Activated CD4-positive, alpha-beta T cell treated with anti-CD3 and anti-CD28 coated beads for 36 hours (primary cell): ENCODE measurements at regions not wholly inside any gene's neighbourhood (a gene's known extent, or its start where the extent isn't known, plus 50 kb on each side); places are given as distances from the start of the nearest gene placed in this dataset.

ENCODE experiments used
- ATAC-seq: fragments of 200-7000 bp; cut with Tn5 transposase; one replicate; pipeline ENCODE4 v1.10.0; 2021; ENCODE audit warnings: mild to moderate bottlenecking, moderate library complexity
- CTCF ChIA-PET: fragments of 350-600 bp; sonication (Branson Sonifier 250); formaldehyde crosslinking; loops from one replicate; lab custom pipeline; 2021; ENCODE audit warnings: antibody characterized with exemption; lab: Charles Lee
- POLR2A ChIA-PET: fragments of 350-600 bp; sonication (Branson Sonifier 250); formaldehyde crosslinking; loops from one replicate; lab custom pipeline; 2021; ENCODE audit warnings: antibody characterized with exemption, inconsistent platforms; lab: Charles Lee
- DNase-seq: peaks from one replicate; pipeline ENCODE4 v3.0.0-alpha.2; 2020
- H3K27ac Mint-ChIP-seq: one replicate; pipeline ENCODE4 v1.8.0; 2021; ENCODE audit warnings: mixed read lengths
- H3K27me3 Mint-ChIP-seq: one replicate; pipeline ENCODE4 v1.8.0; 2021; ENCODE audit warnings: mixed read lengths
- H3K36me3 Mint-ChIP-seq: one replicate; pipeline ENCODE4 v1.8.0; 2021; ENCODE audit warnings: low read depth, mixed read lengths
- H3K4me1 Mint-ChIP-seq: one replicate; pipeline ENCODE4 v1.8.0; 2021; ENCODE audit warnings: mixed read lengths
- H3K4me3 Mint-ChIP-seq: one replicate; pipeline ENCODE4 v1.8.0; 2021; ENCODE audit warnings: mild to moderate bottlenecking, moderate library complexity, mixed read lengths
- H3K9me3 Mint-ChIP-seq: one replicate; pipeline ENCODE4 v1.8.0; 2021; ENCODE audit warnings: low read depth, mixed read lengths
- intact Hi-C, 2 experiments: fragments of 100-400 bp; cut with DNase I in 1 of 2; cut with micrococcal nuclease in 1 of 2; formaldehyde crosslinking; loops; one replicate each; pipeline versions ENCODE4 v1.14.2 to v1.15.1; 2022 to 2024; cut with DNase I, micrococcal nuclease

DNA sequence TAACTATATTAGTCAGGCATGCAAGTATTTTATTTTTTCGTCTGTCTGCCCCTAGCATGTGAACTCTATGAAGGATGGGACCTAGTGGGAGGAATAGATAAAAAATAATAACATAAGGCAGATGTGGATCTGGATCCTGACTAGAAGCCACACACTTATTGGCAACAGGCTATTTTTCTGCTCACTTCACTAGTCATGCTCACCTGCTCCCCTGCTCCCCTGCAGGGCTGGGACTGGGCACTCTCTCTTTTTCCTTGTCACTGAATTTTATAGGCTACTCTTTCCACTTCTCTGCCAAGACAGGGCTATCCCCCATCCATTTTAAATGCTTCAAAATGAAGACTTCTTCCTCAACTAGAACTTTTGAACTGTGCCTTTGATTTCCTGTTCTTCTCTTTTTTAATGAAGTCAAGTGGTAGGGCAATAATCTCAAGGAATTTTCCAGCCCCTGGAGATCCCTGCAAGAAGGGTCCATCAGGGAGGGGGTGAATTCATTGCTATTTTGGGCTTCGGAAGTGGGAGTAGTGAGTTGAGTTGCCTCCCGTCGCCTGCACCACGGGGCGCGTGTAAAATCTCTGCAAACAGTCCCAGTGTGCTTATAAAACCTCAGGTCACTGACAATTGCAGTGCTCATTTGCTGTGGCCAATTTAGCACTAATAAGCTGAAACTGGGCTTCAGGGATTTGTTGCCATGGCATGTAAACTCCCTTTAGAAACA is 156.7 kb upstream of the NPVF start:
- CTCF ChIA-PET: interaction anchor here (1.1 to 2.0 kb wide), 3 partner anchors 18 to 126 kb away, joined by 3 to 10 read pairs (median 6); no protein-coding TSS in a partner anchor

DNA sequence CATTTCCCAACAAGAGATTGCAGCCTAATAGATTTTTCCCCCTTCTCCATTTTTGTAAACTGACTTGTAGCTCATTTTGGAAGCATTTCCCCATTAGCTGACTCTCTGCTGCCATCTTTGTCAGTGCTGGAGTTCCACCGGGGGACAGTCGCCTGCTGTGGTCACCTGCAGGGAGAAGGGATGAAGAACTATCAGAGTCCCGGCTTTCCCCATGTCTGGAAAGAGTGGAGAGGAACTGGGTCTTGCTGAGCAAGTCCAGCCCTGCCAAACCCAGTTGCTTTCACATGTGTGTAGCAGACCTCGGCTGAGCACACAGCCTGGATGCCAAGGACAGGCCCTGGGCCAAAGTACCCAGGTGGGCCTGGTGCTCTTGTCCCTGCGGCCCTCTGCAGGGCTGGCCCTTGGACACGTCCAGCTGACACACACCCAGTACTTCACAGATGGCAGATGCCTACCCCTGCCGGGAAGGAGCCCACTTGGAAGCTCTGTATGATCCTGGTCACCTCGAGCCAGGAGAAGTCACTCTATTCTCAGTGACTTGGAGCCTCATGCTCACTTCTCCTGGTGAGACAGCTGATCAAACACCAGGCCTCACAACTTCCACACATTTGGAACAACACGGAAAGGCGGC is 157.3 kb upstream of the NPVF start:
- ATAC-seq (no peak), DNase-seq (no peak)
- Mint-ChIP-seq H3K4me3 (no peak overlapping the region), H3K9me3 (no peaks in the 10 kb centered on the region), H3K4me1 (no peaks in the 10 kb centered on the region), H3K27me3 (no peaks in the 10 kb centered on the region), H3K27ac (no peak overlapping the region), H3K36me3 (no peaks in the 10 kb centered on the region)
- intact Hi-C loops: no loop called here
- ChIA-PET POLR2A (no interaction called here), CTCF (interaction anchor here (1.1 to 2.1 kb wide), 3 partner anchors 19 to 180 kb away, joined by 3 to 7 read pairs (median 6); no protein-coding TSS in a partner anchor)

More for the DNA sequence above, 156.7 kb upstream of the NPVF start:
- ATAC-seq (no peak), DNase-seq (no peak)
- H3K36me3 Mint-ChIP-seq: no peaks in the 10 kb centered on the region
- no peaks in the 10 kb centered on the region for H3K4me1 Mint-ChIP-seq
- intact Hi-C loops: no loop called here
- no peak overlapping the region for H3K4me3 Mint-ChIP-seq
- no peaks in the 10 kb centered on the region for H3K27me3 Mint-ChIP-seq
- no peaks in the 10 kb centered on the region for H3K9me3 Mint-ChIP-seq
- POLR2A ChIA-PET: no interaction called here
- H3K27ac Mint-ChIP-seq: no peak overlapping the region

DNA sequence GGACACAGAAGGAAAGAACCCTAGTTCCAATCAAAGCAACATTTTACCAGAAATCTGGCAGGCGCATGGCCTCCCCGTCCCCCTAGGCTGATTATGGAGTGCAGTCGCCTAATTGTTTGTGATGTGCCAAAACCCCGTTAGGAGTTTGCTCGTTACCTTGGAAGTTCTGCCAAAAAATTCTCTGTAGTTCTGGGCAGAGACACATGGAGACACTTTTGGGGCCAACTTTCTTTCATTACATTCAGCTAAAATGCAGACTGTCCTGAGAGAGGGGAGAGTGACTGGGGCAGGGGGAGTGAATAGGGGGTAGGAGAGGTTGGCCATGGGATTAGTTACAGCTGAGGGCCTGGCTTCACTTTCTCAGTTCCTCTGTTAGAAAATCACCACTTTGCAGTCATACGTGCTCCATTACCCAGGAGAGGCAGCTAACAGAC is 158.0 kb upstream of the NPVF start:
- Mint-ChIP-seq H3K27ac (no peak overlapping the region), H3K9me3 (no peaks in the 10 kb centered on the region), H3K36me3 (no peaks in the 10 kb centered on the region), H3K4me1 (no peaks in the 10 kb centered on the region), H3K27me3 (no peaks in the 10 kb centered on the region), H3K4me3 (no peak overlapping the region)
- DNase-seq: no peak
- intact Hi-C loops: no loop called here
- ATAC-seq: no peak
- CTCF ChIA-PET: interaction anchor here (1.1 to 2.1 kb wide), 4 partner anchors 20 to 179 kb away, joined by 3 to 7 read pairs (median 5); no protein-coding TSS in a partner anchor
- POLR2A ChIA-PET: no interaction called here

DNA sequence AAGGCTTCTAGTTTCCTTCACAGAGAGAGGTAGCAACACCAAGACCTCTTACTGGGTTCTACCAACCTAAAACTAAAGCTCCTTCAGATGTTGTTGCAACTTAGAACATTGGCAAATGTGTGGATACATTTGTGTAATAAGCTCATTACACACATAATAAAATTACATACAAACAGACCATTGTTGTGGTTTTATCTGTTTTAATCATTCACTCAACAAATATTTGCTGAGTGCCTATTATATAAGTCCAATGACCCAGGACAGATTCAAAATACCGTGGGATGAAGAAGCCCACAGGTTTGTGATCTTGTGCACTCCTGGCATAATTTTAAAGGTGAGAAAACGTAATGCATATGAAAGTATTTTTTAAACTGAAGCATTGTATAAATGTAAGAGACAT is 160.4 kb upstream of the NPVF start:
- H3K4me3 Mint-ChIP-seq: no peak overlapping the region
- POLR2A ChIA-PET: no interaction called here
- H3K4me1 Mint-ChIP-seq: no peaks in the 10 kb centered on the region
- no peaks in the 10 kb centered on the region for H3K9me3 Mint-ChIP-seq
- H3K27me3 Mint-ChIP-seq: no peaks in the 10 kb centered on the region
- H3K27ac Mint-ChIP-seq: no peak overlapping the region
- CTCF ChIA-PET: interaction anchor here (1.2 to 8.8 kb wide), 4 partner anchors 10 to 179 kb away, joined by 3 to 103 read pairs (median 20); no protein-coding TSS in a partner anchor
- no peaks in the 10 kb centered on the region for H3K36me3 Mint-ChIP-seq
- DNase-seq: no peak
- ATAC-seq: no peak
- intact Hi-C loops: loop anchor here (1.0 kb wide), 2 partner anchors 129 to 178 kb away; no protein-coding TSS in a partner anchor

DNA sequence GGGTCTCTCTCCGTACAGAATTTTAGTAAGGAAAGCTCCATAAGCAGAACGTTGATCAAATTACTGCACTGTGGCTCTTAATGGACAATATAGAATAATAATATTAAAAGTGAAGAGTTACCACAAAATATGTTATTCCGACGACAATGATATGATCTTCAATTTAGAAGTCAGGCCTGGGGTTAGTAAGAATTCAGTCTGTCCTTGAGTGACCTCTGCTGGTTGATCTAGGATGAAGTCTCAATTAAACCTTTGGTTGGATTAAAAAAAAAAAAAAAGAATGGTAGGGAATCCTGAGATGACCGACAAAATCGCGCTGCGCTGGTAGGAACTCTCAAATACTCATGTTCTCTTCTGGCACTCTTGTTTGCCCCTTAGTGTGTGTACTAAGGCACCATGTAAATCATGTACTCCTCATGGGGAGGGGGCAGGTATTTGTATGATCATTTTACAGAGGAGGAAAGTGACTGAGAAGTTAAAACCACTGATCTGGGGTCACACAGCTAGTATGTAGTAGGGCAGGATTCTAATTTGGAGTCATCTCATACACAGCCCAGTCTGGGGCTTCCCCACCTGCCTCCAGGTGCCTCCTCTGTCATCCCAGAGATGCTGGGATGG is 161.3 kb upstream of the NPVF start:
- Mint-ChIP-seq H3K27ac (no peak overlapping the region), H3K36me3 (no peaks in the 10 kb centered on the region), H3K4me1 (no peaks in the 10 kb centered on the region), H3K4me3 (no peak overlapping the region), H3K27me3 (no peaks in the 10 kb centered on the region), H3K9me3 (no peaks in the 10 kb centered on the region)
- DNase-seq (peak; percentile 19), ATAC-seq (no peak)
- intact Hi-C loops: loop anchor here (1.0 to 2.0 kb wide), 3 partner anchors 130 to 467 kb away; no protein-coding TSS in a partner anchor
- POLR2A ChIA-PET: no interaction called here
- CTCF ChIA-PET: interaction anchor here (0.6 to 8.8 kb wide), 6 partner anchors 8 to 178 kb away, joined by 3 to 103 read pairs (median 6); no protein-coding TSS in a partner anchor

DNA sequence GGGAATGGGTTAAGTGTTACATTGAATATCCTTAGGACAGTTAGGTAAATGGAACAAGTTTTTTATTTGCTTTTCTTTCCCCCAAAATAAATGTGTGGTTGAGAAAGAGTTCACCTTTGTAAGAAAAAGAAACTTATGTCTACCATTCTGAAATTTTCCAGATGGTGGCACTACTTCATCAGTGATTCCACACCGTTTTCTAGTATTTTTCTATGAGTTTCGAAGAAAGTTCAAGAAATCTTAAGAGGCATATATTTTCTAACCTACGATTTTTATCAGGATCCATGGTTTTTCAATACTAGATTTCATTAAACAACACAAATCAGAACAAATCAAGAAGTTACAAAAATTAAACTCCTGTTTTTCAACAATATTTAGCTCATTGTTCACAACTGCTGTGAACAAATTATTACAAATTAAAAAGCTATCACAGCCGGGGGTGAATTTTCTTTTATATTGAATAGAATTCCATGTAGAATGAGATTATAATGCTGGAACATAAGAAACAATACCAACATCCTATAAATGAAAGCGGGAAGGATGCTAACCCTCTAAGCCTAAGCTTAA is 163.1 kb upstream of the NPVF start:
- no peaks in the 10 kb centered on the region for H3K9me3 Mint-ChIP-seq
- peaks cover 2% of the 10 kb centered on the region for H3K27me3 Mint-ChIP-seq
- DNase-seq (no peak), ATAC-seq (no peak)
- H3K27ac Mint-ChIP-seq: no peak overlapping the region
- CTCF ChIA-PET: interaction anchor here (0.6 to 8.8 kb wide), 17 partner anchors 8 to 183 kb away, joined by 3 to 103 read pairs (median 3); no protein-coding TSS in a partner anchor
- intact Hi-C loops: loop anchor here (1.0 to 2.0 kb wide), 2 partner anchors 175 to 465 kb away; no protein-coding TSS in a partner anchor
- POLR2A ChIA-PET: interaction anchor here (1.2 kb wide), 1 partner anchor 69 kb away, joined by 3 read pairs; no protein-coding TSS in a partner anchor
- H3K36me3 Mint-ChIP-seq: no peaks in the 10 kb centered on the region
- H3K4me3 Mint-ChIP-seq: no peak overlapping the region
- H3K4me1 Mint-ChIP-seq: peaks cover 1% of the 10 kb centered on the region

DNA sequence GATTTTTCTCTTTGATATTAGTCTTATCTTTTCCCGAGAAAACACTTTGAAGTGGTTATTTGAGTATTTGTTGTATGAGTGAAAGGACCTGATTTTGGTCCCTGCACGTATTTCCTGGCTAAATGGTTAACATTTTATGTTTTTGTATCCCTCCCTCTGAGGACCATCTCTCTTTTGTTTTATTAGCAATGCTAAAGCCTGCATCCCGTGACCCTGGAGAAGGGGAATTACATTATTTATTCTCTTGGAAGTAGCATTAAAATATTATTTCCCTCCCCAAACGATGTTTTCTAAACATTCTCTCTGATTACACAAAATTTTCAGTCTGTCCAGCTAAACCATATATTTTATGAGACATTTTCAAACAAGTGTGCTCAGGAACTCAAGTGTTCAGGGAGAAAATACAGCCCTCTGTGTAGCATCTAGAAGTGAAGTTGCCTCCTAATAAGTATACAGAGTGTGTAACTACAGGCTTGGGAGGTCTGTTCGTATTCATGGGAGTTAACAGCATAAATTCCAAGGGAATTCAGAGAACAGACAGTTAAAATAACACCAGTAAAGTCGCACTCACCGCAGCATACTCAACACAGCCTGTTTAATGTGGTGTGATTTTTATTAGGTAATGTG is 163.8 kb upstream of the NPVF start:
- Mint-ChIP-seq H3K4me1 (peaks cover 2% of the 10 kb centered on the region), H3K4me3 (no peak overlapping the region), H3K9me3 (no peaks in the 10 kb centered on the region), H3K27ac (no peak overlapping the region), H3K27me3 (peaks cover 2% of the 10 kb centered on the region), H3K36me3 (no peaks in the 10 kb centered on the region)
- ChIA-PET CTCF (interaction anchor here (0.7 to 8.8 kb wide), 14 partner anchors 8 to 182 kb away, joined by 3 to 103 read pairs (median 4); no protein-coding TSS in a partner anchor), POLR2A (no interaction called here)
- intact Hi-C loops: loop anchor here (1.0 to 2.0 kb wide), 3 partner anchors 174 to 465 kb away; no protein-coding TSS in a partner anchor
- ATAC-seq (no peak), DNase-seq (no peak)

DNA sequence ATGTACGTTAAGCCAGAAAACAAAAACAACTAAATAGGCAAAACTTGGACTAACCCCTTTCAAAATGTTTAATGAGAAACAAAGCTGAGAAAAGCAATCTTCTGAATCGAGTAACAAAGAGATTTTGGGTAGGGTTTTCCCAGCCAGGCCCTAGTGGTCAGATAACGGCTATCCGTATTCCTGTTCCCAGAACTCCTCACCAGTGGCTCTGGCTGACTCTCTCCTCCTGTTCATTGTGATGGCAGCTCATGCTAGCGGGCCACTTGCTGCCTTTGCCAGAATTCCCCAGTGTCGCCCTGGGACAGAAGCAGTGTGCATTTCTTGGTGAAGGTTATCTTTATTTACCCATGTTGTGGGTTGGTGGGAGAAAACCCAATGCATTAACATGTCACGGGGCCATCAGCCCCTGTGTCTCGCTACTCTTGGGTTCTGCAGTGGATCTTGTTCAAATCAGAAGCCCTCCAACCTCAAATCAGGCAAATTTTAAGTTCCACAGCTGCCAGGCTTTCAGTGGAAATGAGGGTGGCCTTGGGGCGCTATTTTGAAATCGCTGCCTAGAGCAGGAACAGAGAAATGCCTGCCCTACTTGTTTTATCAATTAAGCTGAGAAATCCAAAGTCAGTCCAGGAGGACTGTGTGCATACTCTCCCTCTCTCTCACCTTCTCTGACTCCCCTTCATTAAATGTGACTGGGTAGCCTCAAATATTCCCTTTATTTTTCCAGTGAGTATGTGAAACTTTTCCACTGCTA is 164.5 kb upstream of the NPVF start:
- Mint-ChIP-seq H3K27ac (no peak overlapping the region), H3K4me1 (peaks cover 2% of the 10 kb centered on the region), H3K36me3 (no peaks in the 10 kb centered on the region), H3K4me3 (no peak overlapping the region), H3K27me3 (peaks cover 2% of the 10 kb centered on the region), H3K9me3 (no peaks in the 10 kb centered on the region)
- ATAC-seq: no peak
- ChIA-PET POLR2A (no interaction called here), CTCF (interaction anchor here (0.8 to 8.8 kb wide), 4 partner anchors 12 to 459 kb away, joined by 3 to 103 read pairs (median 4); no protein-coding TSS in a partner anchor)
- intact Hi-C loops: loop anchor here in 1 of 2 experiments (1.0 kb wide), 1 partner anchor 459 kb away; no protein-coding TSS in a partner anchor
- DNase-seq: no peak

DNA sequence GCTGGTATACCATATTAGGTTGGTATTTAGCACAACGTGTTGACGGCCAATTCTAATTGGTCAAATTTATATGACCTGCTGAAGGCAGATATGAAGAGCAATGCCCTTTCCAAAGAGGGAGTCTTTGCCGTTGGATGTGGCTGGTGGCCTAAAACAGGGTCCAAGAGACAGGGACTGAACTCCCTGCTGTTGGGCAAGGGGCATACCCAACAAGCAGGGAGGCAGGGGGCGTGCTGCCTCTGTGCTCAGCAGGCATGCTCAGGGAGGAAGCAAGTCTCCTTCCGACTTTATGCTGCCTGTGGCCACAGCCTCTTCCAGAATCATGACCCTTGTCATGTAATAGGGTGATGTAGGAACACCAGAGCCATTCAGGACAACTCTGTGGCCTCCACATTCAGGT is 167.7 kb upstream of the NPVF start:
- Mint-ChIP-seq H3K4me1 (peaks cover 2% of the 10 kb centered on the region), H3K27ac (no peak overlapping the region), H3K4me3 (no peak overlapping the region), H3K36me3 (no peaks in the 10 kb centered on the region), H3K27me3 (peaks cover 4% of the 10 kb centered on the region), H3K9me3 (no peaks in the 10 kb centered on the region)
- CTCF ChIA-PET: interaction anchor here (1.7 to 8.8 kb wide), 3 partner anchors 136 to 172 kb away, joined by 6 to 103 read pairs (median 7); no protein-coding TSS in a partner anchor
- intact Hi-C loops: no loop called here
- DNase-seq (no peak), ATAC-seq (no peak)
- POLR2A ChIA-PET: no interaction called here

DNA sequence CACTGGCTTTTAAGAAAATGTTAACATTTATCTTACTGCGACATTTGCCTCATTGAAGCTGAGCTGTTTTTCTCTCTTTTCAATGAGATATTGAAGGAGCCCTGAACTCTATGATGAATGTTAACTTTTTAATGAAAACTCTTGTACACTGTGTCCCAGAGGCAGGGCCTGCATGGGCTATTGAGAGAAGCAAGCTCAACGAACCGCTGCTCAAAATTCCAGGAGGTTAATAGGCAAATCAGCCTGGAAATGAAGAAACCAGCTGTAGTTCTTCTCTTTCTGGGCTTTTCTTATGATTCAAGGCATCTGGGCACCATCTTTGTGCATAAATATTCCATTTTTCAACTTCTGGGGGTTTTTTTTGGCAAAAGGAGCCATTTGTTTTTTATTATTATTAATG is 168.4 kb upstream of the NPVF start:
- Mint-ChIP-seq H3K4me3 (no peak overlapping the region), H3K36me3 (no peaks in the 10 kb centered on the region), H3K27ac (no peak overlapping the region), H3K9me3 (no peaks in the 10 kb centered on the region), H3K4me1 (peaks cover 2% of the 10 kb centered on the region), H3K27me3 (peaks cover 8% of the 10 kb centered on the region)
- ChIA-PET CTCF (interaction anchor here (0.6 to 8.8 kb wide), 3 partner anchors 137 to 730 kb away, joined by 4 to 103 read pairs (median 6); no protein-coding TSS in a partner anchor), POLR2A (interaction anchor here (0.6 kb wide), 1 partner anchor 10 kb away, joined by 3 read pairs; no protein-coding TSS in a partner anchor)
- DNase-seq: no peak
- intact Hi-C loops: no loop called here
- no peak for ATAC-seq
